ENCODE measurements at regions not wholly inside any gene's neighbourhood (a gene's known extent, or its start where the extent isn't known, plus 50 kb on each side); places are given as distances from the start of the nearest gene placed in this dataset.

DNA sequence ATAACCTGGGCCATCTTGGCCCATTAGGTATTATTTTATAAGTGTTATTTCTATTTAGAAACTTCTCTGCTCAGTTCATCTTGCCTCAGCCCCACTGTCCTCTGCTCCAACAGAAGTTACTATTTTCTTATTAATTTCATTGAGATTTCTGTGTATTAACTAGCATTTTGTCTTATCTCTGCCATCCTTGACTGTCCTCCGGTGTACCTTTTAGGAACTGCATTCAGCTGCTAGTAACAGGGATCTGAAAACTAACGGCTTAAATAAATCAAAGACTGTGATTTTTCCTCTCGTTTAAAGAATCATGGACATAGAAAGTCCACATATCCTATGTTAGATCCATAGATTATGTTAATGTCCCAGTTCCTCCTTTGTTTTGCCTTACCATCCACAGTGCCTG lies 382.5 kb downstream of the MATN1 start:
- Histone ChIP-seq H3K27ac (no peak overlapping the region), H3K4me1 (0 out of 3 replicates have a peak, but pooled peaks cover 4% of the 10 kb centered on the region), H3K4me2 (no peak overlapping the region), H3K9me3 (no peaks in the 10 kb centered on the region; the same call in 2 of the 3 replicates), H3K4me3 (no peak overlapping the region)
- TF ChIP-seq, protein P1, sequence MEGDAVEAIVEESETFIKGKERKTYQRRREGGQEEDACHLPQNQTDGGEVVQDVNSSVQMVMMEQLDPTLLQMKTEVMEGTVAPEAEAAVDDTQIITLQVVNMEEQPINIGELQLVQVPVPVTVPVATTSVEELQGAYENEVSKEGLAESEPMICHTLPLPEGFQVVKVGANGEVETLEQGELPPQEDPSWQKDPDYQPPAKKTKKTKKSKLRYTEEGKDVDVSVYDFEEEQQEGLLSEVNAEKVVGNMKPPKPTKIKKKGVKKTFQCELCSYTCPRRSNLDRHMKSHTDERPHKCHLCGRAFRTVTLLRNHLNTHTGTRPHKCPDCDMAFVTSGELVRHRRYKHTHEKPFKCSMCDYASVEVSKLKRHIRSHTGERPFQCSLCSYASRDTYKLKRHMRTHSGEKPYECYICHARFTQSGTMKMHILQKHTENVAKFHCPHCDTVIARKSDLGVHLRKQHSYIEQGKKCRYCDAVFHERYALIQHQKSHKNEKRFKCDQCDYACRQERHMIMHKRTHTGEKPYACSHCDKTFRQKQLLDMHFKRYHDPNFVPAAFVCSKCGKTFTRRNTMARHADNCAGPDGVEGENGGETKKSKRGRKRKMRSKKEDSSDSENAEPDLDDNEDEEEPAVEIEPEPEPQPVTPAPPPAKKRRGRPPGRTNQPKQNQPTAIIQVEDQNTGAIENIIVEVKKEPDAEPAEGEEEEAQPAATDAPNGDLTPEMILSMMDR (IDR thresholded peaks at IDR 0.05), result no peak
- TF ChIP-seq MYC (IDR thresholded peaks at IDR 0.05; ENCODE audit: borderline replicate concordance, low read length), result no peak
- TF ChIP-seq HOXA7 (CRISPR knock-in tag; IDR thresholded peaks at IDR 0.05), result no peak
- TF ChIP-seq ZNF302 (CRISPR knock-in tag; IDR thresholded peaks at IDR 0.05), result no peak
- TF ChIP-seq, protein P2, sequence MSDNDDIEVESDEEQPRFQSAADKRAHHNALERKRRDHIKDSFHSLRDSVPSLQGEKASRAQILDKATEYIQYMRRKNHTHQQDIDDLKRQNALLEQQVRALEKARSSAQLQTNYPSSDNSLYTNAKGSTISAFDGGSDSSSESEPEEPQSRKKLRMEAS (IDR thresholded peaks at IDR 0.05), result no peak
- ChIA-PET POLR2A (no interaction called here), CTCF (no interaction called here)
- FAIRE-seq (no peak), ATAC-seq (no peak), DNase-seq (ENCODE audit: low read depth in 1 of 2, low spot score in 1 of 2) (no peak)
- 1% methylated on average over 3 of the region's 3 CpGs for WGBS (ENCODE audit: missing lambda C conversion rate)

DNA sequence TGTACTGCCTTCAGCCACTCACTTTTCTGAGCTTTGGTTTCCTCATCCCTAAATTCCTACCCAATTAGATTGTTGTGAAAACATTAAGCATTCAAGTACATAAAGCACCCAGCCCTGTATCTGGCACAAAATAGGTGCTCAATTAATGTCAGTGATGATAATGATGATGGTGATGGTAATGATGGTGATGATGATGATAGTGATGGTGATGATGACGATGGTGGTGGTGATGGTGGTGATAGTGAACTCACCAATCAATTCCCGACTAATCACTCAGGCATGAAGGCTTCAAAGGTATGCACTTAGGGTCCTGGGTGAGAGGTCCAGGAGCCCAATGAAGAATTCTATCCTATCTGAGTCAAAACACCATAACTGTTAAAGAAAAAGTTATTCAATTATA lies 383.5 kb downstream of the MATN1 start:
- DNase-seq (ENCODE audit: low read depth in 1 of 2, low spot score in 1 of 2) (no peak), FAIRE-seq (no peak), ATAC-seq (no peak)
- no peak overlapping the region for H3K4me2 ChIP-seq
- no peaks in the 10 kb centered on the region; the same call in 2 of the 3 replicates for H3K9me3 ChIP-seq
- no peak overlapping the region for H3K4me3 ChIP-seq
- TF ChIP-seq, protein P2 (IDR thresholded peaks at IDR 0.05), result no peak
- no peak for TF ChIP-seq CEBPB (IDR thresholded peaks at IDR 0.05)
- TF ChIP-seq, protein P3, sequence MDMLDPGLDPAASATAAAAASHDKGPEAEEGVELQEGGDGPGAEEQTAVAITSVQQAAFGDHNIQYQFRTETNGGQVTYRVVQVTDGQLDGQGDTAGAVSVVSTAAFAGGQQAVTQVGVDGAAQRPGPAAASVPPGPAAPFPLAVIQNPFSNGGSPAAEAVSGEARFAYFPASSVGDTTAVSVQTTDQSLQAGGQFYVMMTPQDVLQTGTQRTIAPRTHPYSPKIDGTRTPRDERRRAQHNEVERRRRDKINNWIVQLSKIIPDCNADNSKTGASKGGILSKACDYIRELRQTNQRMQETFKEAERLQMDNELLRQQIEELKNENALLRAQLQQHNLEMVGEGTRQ (IDR thresholded peaks at IDR 0.05), result no peak
- TF ChIP-seq, protein P4, sequence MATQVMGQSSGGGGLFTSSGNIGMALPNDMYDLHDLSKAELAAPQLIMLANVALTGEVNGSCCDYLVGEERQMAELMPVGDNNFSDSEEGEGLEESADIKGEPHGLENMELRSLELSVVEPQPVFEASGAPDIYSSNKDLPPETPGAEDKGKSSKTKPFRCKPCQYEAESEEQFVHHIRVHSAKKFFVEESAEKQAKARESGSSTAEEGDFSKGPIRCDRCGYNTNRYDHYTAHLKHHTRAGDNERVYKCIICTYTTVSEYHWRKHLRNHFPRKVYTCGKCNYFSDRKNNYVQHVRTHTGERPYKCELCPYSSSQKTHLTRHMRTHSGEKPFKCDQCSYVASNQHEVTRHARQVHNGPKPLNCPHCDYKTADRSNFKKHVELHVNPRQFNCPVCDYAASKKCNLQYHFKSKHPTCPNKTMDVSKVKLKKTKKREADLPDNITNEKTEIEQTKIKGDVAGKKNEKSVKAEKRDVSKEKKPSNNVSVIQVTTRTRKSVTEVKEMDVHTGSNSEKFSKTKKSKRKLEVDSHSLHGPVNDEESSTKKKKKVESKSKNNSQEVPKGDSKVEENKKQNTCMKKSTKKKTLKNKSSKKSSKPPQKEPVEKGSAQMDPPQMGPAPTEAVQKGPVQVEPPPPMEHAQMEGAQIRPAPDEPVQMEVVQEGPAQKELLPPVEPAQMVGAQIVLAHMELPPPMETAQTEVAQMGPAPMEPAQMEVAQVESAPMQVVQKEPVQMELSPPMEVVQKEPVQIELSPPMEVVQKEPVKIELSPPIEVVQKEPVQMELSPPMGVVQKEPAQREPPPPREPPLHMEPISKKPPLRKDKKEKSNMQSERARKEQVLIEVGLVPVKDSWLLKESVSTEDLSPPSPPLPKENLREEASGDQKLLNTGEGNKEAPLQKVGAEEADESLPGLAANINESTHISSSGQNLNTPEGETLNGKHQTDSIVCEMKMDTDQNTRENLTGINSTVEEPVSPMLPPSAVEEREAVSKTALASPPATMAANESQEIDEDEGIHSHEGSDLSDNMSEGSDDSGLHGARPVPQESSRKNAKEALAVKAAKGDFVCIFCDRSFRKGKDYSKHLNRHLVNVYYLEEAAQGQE (IDR thresholded peaks at IDR 0.05), result no peak
- TF ChIP-seq PHF8 (IDR thresholded peaks at IDR 0.05; ENCODE audit: borderline replicate concordance, low read depth), result no peak
- no peak for TF ChIP-seq FOSL2 (IDR thresholded peaks at IDR 0.05)
- no peak for TF ChIP-seq FOSL2 (CRISPR knock-in tag; IDR thresholded peaks at IDR 0.05)
- TF ChIP-seq ZSCAN20 (CRISPR knock-in tag; IDR thresholded peaks at IDR 0.05), result no peak
- POLR2A ChIA-PET, result no interaction called here
- CTCF ChIA-PET, result no interaction called here
- no peak overlapping the region for H3K27ac ChIP-seq
- 0% methylated on average over 2 of the region's 2 CpGs for WGBS (ENCODE audit: missing lambda C conversion rate)
- H3K4me1 ChIP-seq, result no peaks in the 10 kb centered on the region

DNA sequence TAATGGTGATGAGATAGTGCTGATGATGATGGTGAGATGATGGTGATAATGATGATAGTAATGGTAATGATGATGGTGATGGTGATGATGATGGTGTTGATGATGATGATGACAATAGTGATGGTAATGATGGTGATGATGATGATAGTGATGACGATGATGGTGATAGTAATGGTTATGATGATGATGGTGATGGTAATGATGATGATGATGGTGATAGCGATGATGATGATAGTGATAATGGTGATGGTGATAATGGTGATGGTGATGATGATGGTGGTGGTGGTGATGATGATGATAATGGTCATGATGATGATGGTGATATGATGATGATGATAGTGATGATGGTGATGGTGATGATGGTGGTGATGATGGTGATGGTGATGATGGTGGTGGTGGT lies 384.6 kb downstream of the MATN1 start:
- Histone ChIP-seq H3K9me3 (no peaks in the 10 kb centered on the region; the same call in 2 of the 3 replicates), H3K4me1 (no peaks in the 10 kb centered on the region), H3K4me3 (no peak overlapping the region), H3K27ac (no peak overlapping the region), H3K4me2 (no peak overlapping the region)
- DNase-seq (ENCODE audit: low read depth in 1 of 2, low spot score in 1 of 2) (no peak), ATAC-seq (no peak), FAIRE-seq (no peak)
- ChIA-PET CTCF (no interaction called here), POLR2A (no interaction called here)
- WGBS (ENCODE audit: missing lambda C conversion rate), result 3% methylated on average over 2 of the region's 2 CpGs
- TF ChIP-seq BHLHE40 (IDR thresholded peaks at IDR 0.05; ENCODE audit: low read depth, low read length), result no peak
- no peak for TF ChIP-seq JUN (IDR thresholded peaks at IDR 0.05)
- TF ChIP-seq NR3C1 (IDR thresholded peaks at IDR 0.05), result no peak
